Endothelial cell of umbilical vein (primary cell): ENCODE measurements at regions not wholly inside any gene's neighbourhood (a gene's known extent, or its start where the extent isn't known, plus 50 kb on each side); places are given as distances from the start of the nearest gene placed in this dataset.

Experiments
- BruUV-seq: library from RNA; stranded (reverse); fragments of 400-500 nt; replicated peaks from 2 replicates; lab custom pipeline; 2021; lab: Mats Ljungman, UMichigan
- CTCF ChIA-PET: fragments of 300-600, 350-600 bp; sonication (Branson Sonifier 250); formaldehyde crosslinking; loops from one replicate; lab custom pipeline; 2021; ENCODE audit warnings: antibody characterized with exemption, inconsistent platforms; lab: Charles Lee
- POLR2A ChIA-PET: fragments of 300-600, 350-600 bp; sonication (Branson Sonifier 250); formaldehyde crosslinking; loops from one replicate; lab custom pipeline; 2021; ENCODE audit warnings: antibody characterized with exemption, inconsistent platforms; lab: Charles Lee
- DNase-seq: peaks from one replicate; pipeline ENCODE4 v3.0.0-alpha.2; 2011; ENCODE audit warnings: low read depth, low spot score
- FAIRE-seq: peaks from 2 replicates; lab custom pipeline; 2011; peaks lifted over from hg19 to GRCh38; lab: Jason Lieb, UNC
- H2AFZ ChIP-seq: 2 replicates; pipeline ENCODE4 v1.6.0; 2012; ENCODE audit warnings: low read depth, low read length, control low read depth, inconsistent platforms
- H3K27ac ChIP-seq: 2 replicates; pipeline ENCODE4 v1.5.1; 2011; ENCODE audit warnings: low read depth, mild to moderate bottlenecking, control low read depth, low read length, moderate library complexity; ENCODE audit not compliant: insufficient read depth
- H3K27me3 ChIP-seq, 2 experiments: 2 replicates each; pipeline versions ENCODE4 v1.6.0 to v1.6.1; 2011; ENCODE audit warnings: low read length in 2 of 2, mixed read lengths in 1 of 2; ENCODE audit not compliant: control insufficient read depth in 2 of 2, insufficient read depth in 2 of 2
- H3K36me3 ChIP-seq, 2 experiments: 2 replicates in 1 of 2; 3 replicates in 1 of 2; pipeline ENCODE4 v1.5.1; 2011; ENCODE audit warnings: low read length in 2 of 2, mild to moderate bottlenecking in 1 of 2, moderate library complexity in 1 of 2; ENCODE audit not compliant: control insufficient read depth in 2 of 2, insufficient read depth in 2 of 2; ENCODE audit errors: extremely low read depth in 1 of 2
- H3K4me1 ChIP-seq: 3 replicates; pipeline ENCODE4 v1.5.1; 2011; ENCODE audit warnings: mild to moderate bottlenecking, low read length; ENCODE audit not compliant: control insufficient read depth, insufficient read depth; ENCODE audit errors: extremely low read depth
- H3K4me2 ChIP-seq: 2 replicates; pipeline ENCODE4 v1.6.1; 2011; ENCODE audit warnings: low read length, control low read depth, mixed read lengths; ENCODE audit not compliant: insufficient read depth
- H3K4me3 ChIP-seq, 3 experiments: fragments of 200-600 bp in 1 of 3; sonication (generic), shearing (Covaris generic) in 1 of 3; replicated peaks in 1 of 3; 2 replicates each; pipeline ENCODE4 v1.5.1; 2011 to 2016; ENCODE audit warnings: control low read depth in 3 of 3, low read length in 3 of 3, mild to moderate bottlenecking in 2 of 3, inconsistent platforms in 1 of 3, low read depth in 1 of 3, moderate library complexity in 1 of 3; ENCODE audit not compliant: insufficient read depth in 1 of 3
- H3K79me2 ChIP-seq: 2 replicates; pipeline ENCODE4 v1.6.0; 2012; ENCODE audit warnings: low read length, inconsistent platforms; ENCODE audit not compliant: control insufficient read depth, insufficient read depth
- H3K9ac ChIP-seq: replicated peaks from 2 replicates; pipeline ENCODE3; 2011; ENCODE audit warnings: low read length, control low read depth; ENCODE audit not compliant: insufficient read depth; ENCODE audit errors: extremely low read depth
- H3K9me1 ChIP-seq: replicated peaks from 3 replicates; pipeline ENCODE4 v1.6.0; 2011; ENCODE audit warnings: mild to moderate bottlenecking, low read length; ENCODE audit not compliant: control insufficient read depth, insufficient read depth; ENCODE audit errors: extremely low read depth
- H3K9me3 ChIP-seq: replicated peaks from 2 replicates; pipeline ENCODE4 v1.5.1; 2012; ENCODE audit warnings: low read length, inconsistent platforms; ENCODE audit not compliant: control insufficient read depth, insufficient read depth
- H4K20me1 ChIP-seq: replicated peaks from 2 replicates; pipeline ENCODE3; 2011; ENCODE audit warnings: mild to moderate bottlenecking, low read length; ENCODE audit not compliant: control insufficient read depth, insufficient read depth; ENCODE audit errors: extremely low read depth
- CTCF ChIP-seq, 2 donors: IDR thresholded peaks; 1 replicate in 1 of 2; 2 replicates in 1 of 2; pipeline ENCODE4 v1.5.1; 2011; ENCODE audit warnings: low read length in 2 of 2, mild to moderate bottlenecking in 2 of 2, moderate library complexity in 2 of 2, control low read depth in 1 of 2, inconsistent platforms in 1 of 2, low read depth in 1 of 2; ENCODE audit not compliant: insufficient read depth in 1 of 2; ENCODE audit errors: extremely low read depth in 1 of 2
- EZH2 ChIP-seq: IDR thresholded peaks from 2 replicates; pipeline ENCODE4 v1.6.1; 2012; ENCODE audit warnings: borderline replicate concordance, low read depth, mild to moderate bottlenecking, moderate library complexity, low read length, inconsistent platforms; ENCODE audit not compliant: severe bottlenecking
- FOS ChIP-seq: IDR thresholded peaks from 2 replicates; pipeline ENCODE4 v1.6.1; 2011; ENCODE audit warnings: mild to moderate bottlenecking, low read length, moderate library complexity, borderline replicate concordance; ENCODE audit not compliant: insufficient read depth
- GATA2 ChIP-seq: IDR thresholded peaks from 2 replicates; pipeline ENCODE4 v1.7.0; 2011; ENCODE audit warnings: low read depth, mild to moderate bottlenecking, moderate library complexity, mixed read lengths, low read length; ENCODE audit not compliant: insufficient read length, insufficient read depth
- JUN ChIP-seq: IDR thresholded peaks from 2 replicates; pipeline ENCODE4 v1.6.1; 2011; ENCODE audit warnings: borderline replicate concordance, low read depth; ENCODE audit not compliant: insufficient read length, insufficient read depth
- MYC ChIP-seq: IDR thresholded peaks from one replicate; pipeline ENCODE4 v1.6.1; 2011; ENCODE audit warnings: mild to moderate bottlenecking, low read depth, low read length
- POLR2A ChIP-seq: IDR thresholded peaks from 2 replicates; pipeline ENCODE4 v1.6.1; 2012; ENCODE audit warnings: low read depth, mild to moderate bottlenecking, control low read depth, low read length
- dilution Hi-C: fragments of 300-500 bp; cut with MboI; formaldehyde crosslinking; loops from one replicate; pipeline ENCODE4 v1.15.0; 2019; ENCODE audit warnings: low sequenced_read_pairs; ENCODE audit not compliant: extremely low pct_ligation_motif_present
- intact Hi-C: fragments of 100-400 bp; cut with micrococcal nuclease; formaldehyde crosslinking; loops from one replicate; pipeline ENCODE4 v1.10.0; 2022

- no peak overlapping the region for H3K27ac ChIP-seq
These were observed 96.8 kb upstream of the RPRM start for GRCh38 chr2:153575171-153575853.

More at GRCh38 chr2:153575171-153575853, 96.8 kb upstream of the RPRM start:
- FAIRE-seq (no peak), DNase-seq (no peak)
- Histone ChIP-seq H3K4me1 (no peaks in the 10 kb centered on the region), H3K9me3 (peaks cover 3% of the 10 kb centered on the region), H3K4me2 (no peak overlapping the region), H3K9me1 (no peaks in the 10 kb centered on the region), H3K79me2 (no peaks in the 10 kb centered on the region), H2AFZ (no peak overlapping the region), H3K27me3 (no peaks in the 10 kb centered on the region), H4K20me1 (no peaks in the 10 kb centered on the region), H3K9ac (no peak overlapping the region), H3K4me3 (no peak overlapping the region), H3K36me3 (no peaks in the 10 kb centered on the region)
- BruUV-seq: no TSS peak
- dilution Hi-C loops (no loop called here), intact Hi-C loops (no loop called here)
- ChIA-PET POLR2A (no interaction called here), CTCF (no interaction called here)
- TF ChIP-seq MYC: no peak
- TF ChIP-seq JUN: no peak
- no peak for TF ChIP-seq GATA2
- no peak for TF ChIP-seq EZH2
- no peak for TF ChIP-seq FOS
- no peak for TF ChIP-seq CTCF (IDR thresholded peaks at IDR 0.05; ENCODE audit: extremely low read depth in 1 of 2, insufficient read depth in 1 of 2, low read depth in 1 of 2, low read length in 2 of 2)
- no peak for TF ChIP-seq POLR2A
